IMR-90 (cell line): ENCODE measurements at regions not wholly inside any gene's neighbourhood (a gene's known extent, or its start where the extent isn't known, plus 50 kb on each side); places are given as distances from the start of the nearest gene placed in this dataset.

Experiments
- ATAC-seq: fragments of 200-7000 bp; cut with Tn5 transposase; 2 replicates; pipeline ENCODE4 v1.9.1; 2020; ENCODE audit warnings: low read depth, mild to moderate bottlenecking, moderate library complexity
- BruUV-seq: library from RNA; stranded (reverse); fragments of 400-500 nt; replicated peaks from 2 replicates; lab custom pipeline; 2021; lab: Mats Ljungman, UMichigan
- CTCF ChIA-PET: fragments of 300-600 bp; formaldehyde crosslinking; extraction: SDS; loops from one replicate; lab custom pipeline; 2021; ENCODE audit warnings: antibody characterized with exemption; lab: Yijun Ruan, JAX
- POLR2A ChIA-PET: fragments of 300-600 bp; sonication (Branson Sonifier 250); formaldehyde crosslinking; loops from one replicate; lab custom pipeline; 2022; ENCODE audit warnings: antibody characterized with exemption; ENCODE audit not compliant: unreplicated experiment; lab: Charles Lee
- DNase-seq: peaks from one replicate; pipeline ENCODE4 v3.0.0; 2013
- H2AFZ ChIP-seq: replicated peaks from 2 replicates; pipeline ENCODE3; 2013; ENCODE audit warnings: low read length, mild to moderate bottlenecking; ENCODE audit not compliant: poor library complexity
- H2AK5ac ChIP-seq: 2 replicates; pipeline ENCODE4 v1.6.1; 2013; ENCODE audit warnings: low read depth, low read length, inconsistent platforms
- H2AK9ac ChIP-seq: replicated peaks from 2 replicates; pipeline ENCODE3; 2013; ENCODE audit warnings: mild to moderate bottlenecking, low read depth, low read length, moderate library complexity; ENCODE audit not compliant: poor library complexity
- H2BK120ac ChIP-seq: 2 replicates; pipeline ENCODE4 v1.6.1; 2013; ENCODE audit warnings: low read depth, low read length, inconsistent platforms
- H2BK15ac ChIP-seq: 3 replicates; pipeline ENCODE4 v1.6.1; 2013; ENCODE audit warnings: low read depth, low read length, inconsistent platforms
- H2BK20ac ChIP-seq: 2 replicates; pipeline ENCODE4 v1.6.1; 2013; ENCODE audit warnings: low read depth, mild to moderate bottlenecking, inconsistent platforms, low read length, moderate library complexity
- H2BK5ac ChIP-seq: 2 replicates; pipeline ENCODE4 v1.6.1; 2013; ENCODE audit warnings: mild to moderate bottlenecking, low read depth, low read length, inconsistent platforms; ENCODE audit not compliant: poor library complexity, severe bottlenecking
- H3K14ac ChIP-seq: replicated peaks from 2 replicates; pipeline ENCODE4 v1.6.1; 2013; ENCODE audit warnings: low read depth, low read length, inconsistent platforms
- H3K18ac ChIP-seq: 2 replicates; pipeline ENCODE4 v1.6.1; 2013; ENCODE audit warnings: low read depth, low read length, control low read depth
- H3K23ac ChIP-seq: 2 replicates; pipeline ENCODE4 v1.6.1; 2013; ENCODE audit warnings: low read depth, low read length, inconsistent platforms
- H3K27ac ChIP-seq: 2 replicates; pipeline ENCODE4 v1.5.1; 2013; ENCODE audit warnings: mild to moderate bottlenecking, control low read depth, low read length; ENCODE audit not compliant: insufficient read depth
- H3K27me3 ChIP-seq: 2 replicates; pipeline ENCODE4 v1.6.1; 2013; ENCODE audit warnings: low read length; ENCODE audit not compliant: control insufficient read depth, insufficient read depth
- H3K36me3 ChIP-seq: 2 replicates; pipeline ENCODE4 v1.6.1; 2013; ENCODE audit warnings: low read length, mixed read lengths; ENCODE audit not compliant: control insufficient read depth, insufficient read depth
- H3K4ac ChIP-seq: 2 replicates; pipeline ENCODE4 v1.6.1; 2013; ENCODE audit warnings: low read depth, low read length, inconsistent platforms
- H3K4me1 ChIP-seq: 2 replicates; pipeline ENCODE4 v1.6.1; 2013; ENCODE audit warnings: low read length, mixed read lengths; ENCODE audit not compliant: control insufficient read depth, insufficient read depth
- H3K4me2 ChIP-seq: 2 replicates; pipeline ENCODE4 v1.6.1; 2013; ENCODE audit warnings: low read depth, mild to moderate bottlenecking, control low read depth, low read length, moderate library complexity
- H3K4me3 ChIP-seq: 2 replicates; pipeline ENCODE4 v1.5.1; 2013; ENCODE audit warnings: low read depth, mild to moderate bottlenecking, control low read depth, low read length, moderate library complexity; ENCODE audit not compliant: insufficient read depth
- H3K56ac ChIP-seq: 2 replicates; pipeline ENCODE4 v1.6.1; 2013; ENCODE audit warnings: low read length, inconsistent platforms; ENCODE audit not compliant: insufficient read depth; ENCODE audit errors: extremely low read depth
- H3K79me1 ChIP-seq, 2 experiments: 2 replicates each; pipeline ENCODE4 v1.6.1; 2013; ENCODE audit warnings: low read length in 2 of 2, inconsistent platforms in 1 of 2, low read depth in 1 of 2
- H3K9ac ChIP-seq: 2 replicates; pipeline ENCODE4 v1.6.1; 2013; ENCODE audit warnings: low read depth, low read length, control low read depth
- H3K9me1 ChIP-seq: 2 replicates; pipeline ENCODE4 v1.6.1; 2013; ENCODE audit warnings: low read length, inconsistent platforms; ENCODE audit not compliant: insufficient read depth
- H3K9me3 ChIP-seq: 2 replicates; pipeline ENCODE4 v1.6.1; 2013; ENCODE audit warnings: low read length; ENCODE audit not compliant: control insufficient read depth, insufficient read depth
- H4K20me1 ChIP-seq: 2 replicates; pipeline ENCODE4 v1.6.1; 2013; ENCODE audit warnings: low read length, inconsistent platforms; ENCODE audit not compliant: insufficient read depth
- H4K5ac ChIP-seq: 2 replicates; pipeline ENCODE4 v1.6.1; 2013; ENCODE audit warnings: mild to moderate bottlenecking, low read depth, low read length, control low read depth
- H4K8ac ChIP-seq, 2 experiments: 2 replicates each; pipeline ENCODE4 v1.6.1; 2013; ENCODE audit warnings: low read depth in 2 of 2, low read length in 2 of 2, control low read depth in 1 of 2, inconsistent platforms in 1 of 2
- H4K91ac ChIP-seq: 2 replicates; pipeline ENCODE4 v1.6.1; 2013; ENCODE audit warnings: low read depth, low read length, inconsistent platforms; ENCODE audit not compliant: insufficient read depth
- BHLHE40 ChIP-seq: fragments of 150-350 bp; IDR thresholded peaks from 2 replicates; pipeline ENCODE4 v1.6.1; 2016; ENCODE audit warnings: mild to moderate bottlenecking, low read depth, low read length
- CHD1 ChIP-seq: IDR thresholded peaks from 2 replicates; pipeline ENCODE4 v1.6.1; 2012; ENCODE audit warnings: low read depth, low read length, improper control_type of control experiment
- CTCF ChIP-seq: conservative IDR thresholded peaks from 2 replicates; pipeline ENCODE4 v1.5.1; 2012; ENCODE audit warnings: mild to moderate bottlenecking, low read depth, low read length, improper control_type of control experiment
- FOS ChIP-seq: fragments of 150-350 bp; IDR thresholded peaks from 2 replicates; pipeline ENCODE4 v1.6.1; 2016; ENCODE audit warnings: low read depth, low read length
- MAFK ChIP-seq: IDR thresholded peaks from 2 replicates; pipeline ENCODE4 v1.6.1; 2012; ENCODE audit warnings: low read depth, low read length, improper control_type of control experiment
- MAZ ChIP-seq: IDR thresholded peaks from 2 replicates; pipeline ENCODE4 v1.6.1; 2012; ENCODE audit warnings: low read depth, mild to moderate bottlenecking, low read length, improper control_type of control experiment, moderate library complexity, borderline replicate concordance
- NFE2L2 ChIP-seq: fragments of 150-350 bp; IDR thresholded peaks from 2 replicates; pipeline ENCODE4 v1.6.1; 2016; ENCODE audit warnings: low read depth, mild to moderate bottlenecking, low read length
- RCOR1 ChIP-seq: IDR thresholded peaks from 2 replicates; pipeline ENCODE4 v1.6.1; 2012; ENCODE audit warnings: mild to moderate bottlenecking, low read length, improper control_type of control experiment; ENCODE audit not compliant: insufficient replicate concordance
- SMC3 ChIP-seq: fragments of 150-350 bp; IDR thresholded peaks from 2 replicates; pipeline ENCODE4 v1.6.1; 2016; ENCODE audit warnings: low read depth, mild to moderate bottlenecking, antibody characterized with exemption, low read length, moderate library complexity
- USF2 ChIP-seq: fragments of 150-350 bp; IDR thresholded peaks from 2 replicates; pipeline ENCODE4 v1.6.1; 2017; ENCODE audit warnings: mild to moderate bottlenecking, antibody characterized with exemption, low read length, low read depth
- WGBS, 2 experiments: methylation state at CpG; one replicate each; pipeline versions ENCODE4 v1.1.5 to v1.1.7; 2013; ENCODE audit warnings: missing lambda C conversion rate in 2 of 2; ENCODE audit not compliant: insufficient read length in 1 of 2; ENCODE audit errors: extremely low coverage in 2 of 2; 5-methylcytosine and 5-hydroxymethylcytosine counted together
- dilution Hi-C: fragments of 300-500 bp; cut with HindIII; formaldehyde crosslinking; loops from one replicate; pipeline ENCODE4 v1.14.3; 2018; ENCODE audit warnings: low sequenced_read_pairs; ENCODE audit not compliant: unreplicated experiment
- in situ Hi-C: fragments of 300-500 bp; cut with MboI; formaldehyde crosslinking; loops from 3 replicates; pipeline ENCODE4 v1.14.3; 2019; ENCODE audit warnings: low sequenced_read_pairs, inconsistent platforms, mixed read lengths
- intact Hi-C: fragments of 100-400 bp; cut with micrococcal nuclease; formaldehyde crosslinking; loops from 2 replicates; pipeline ENCODE4 v1.10.0; 2022

- Histone ChIP-seq H3K27ac (no peak overlapping the region), H3K27me3 (no peaks in the 10 kb centered on the region), H3K18ac (no peak overlapping the region), H3K4me2 (no peak overlapping the region), H3K14ac (no peak overlapping the region), H2AK5ac (no peak overlapping the region), H3K79me1 (no peaks in the 10 kb centered on the region), H4K5ac (no peak overlapping the region), H2BK20ac (no peak overlapping the region), H3K36me3 (no peaks in the 10 kb centered on the region), H2BK15ac (no peak overlapping the region), H2AFZ (no peak overlapping the region), H3K9ac (no peak overlapping the region), H3K23ac (no peak overlapping the region), H2BK120ac (no peak overlapping the region), H3K56ac (no peak overlapping the region), H4K20me1 (no peaks in the 10 kb centered on the region), H2BK5ac (no peak overlapping the region), H3K4me3 (no peak overlapping the region), H2AK9ac (no peak overlapping the region), H4K91ac (no peak overlapping the region), H4K8ac (no peak overlapping the region), H3K9me3 (no peaks in the 10 kb centered on the region), H3K9me1 (no peaks in the 10 kb centered on the region), H3K4ac (no peak overlapping the region), H3K4me1 (no peaks in the 10 kb centered on the region)
- dilution Hi-C loops, result no loop called here
- in situ Hi-C loops, result no loop called here
- ATAC-seq, result no peak
- no CpG with 5 or more reads among the region's 2 CpGs for WGBS, 2 experiments
- ChIA-PET POLR2A (interaction anchor here (0.7 kb wide), 1 partner anchor 20 kb away, joined by 3 read pairs; no protein-coding TSS in a partner anchor), CTCF (interaction anchor here (1.7 kb wide), 1 partner anchor 17 kb away, joined by 4 read pairs; no protein-coding TSS in a partner anchor)
- no peak for DNase-seq
- TF ChIP-seq BHLHE40 (no peak), NFE2L2 (no peak), SMC3 (no peak), CHD1 (no peak), CTCF (no peak), FOS (no peak), MAFK (no peak), USF2 (no peak), RCOR1 (no peak), MAZ (no peak)
- intact Hi-C loops, result no loop called here
- no TSS peak for BruUV-seq
These were observed 64.8 kb upstream of the ZNF648 start for GRCh38 chr1:182126272-182126800.
